Panc1 (cell line): ENCODE measurements at regions not wholly inside any gene's neighbourhood (a gene's known extent, or its start where the extent isn't known, plus 50 kb on each side); places are given as distances from the start of the nearest gene placed in this dataset.

Experiments used
- ATAC-seq: fragments of 200-7000 bp; cut with Tn5 transposase; 2 replicates; pipeline ENCODE4 v1.9.1; 2020; ENCODE audit warnings: mild to moderate bottlenecking, moderate library complexity
- BruUV-seq: library from RNA; stranded (reverse); fragments of 400-500 nt; replicated peaks from 2 replicates; lab custom pipeline; 2021; lab: Mats Ljungman, UMichigan
- CTCF ChIA-PET: fragments of 300-600 bp; sonication (Branson Sonifier 250); formaldehyde crosslinking; loops from one replicate; lab custom pipeline; 2022; ENCODE audit warnings: antibody characterized with exemption; lab: Charles Lee
- POLR2A ChIA-PET: fragments of 300-600 bp; sonication (Branson Sonifier 250); formaldehyde crosslinking; loops from one replicate; lab custom pipeline; 2022; ENCODE audit warnings: antibody characterized with exemption; lab: Charles Lee
- DNase-seq: peaks from one replicate; pipeline ENCODE4 v3.0.0-alpha.2; 2010; ENCODE audit warnings: low read depth, low spot score
- H3K27ac ChIP-seq: 2 replicates; pipeline ENCODE4 v1.5.1; 2011; ENCODE audit warnings: mild to moderate bottlenecking, low read length, inconsistent platforms
- H3K27me3 ChIP-seq: fragments of 200-500 bp; sonication (Bioruptor generic); 2 replicates; pipeline ENCODE4 v1.6.0; 2014; ENCODE audit warnings: low read length, inconsistent platforms; ENCODE audit not compliant: control insufficient read depth, insufficient read depth
- H3K36me3 ChIP-seq: fragments of 200-500 bp; sonication (Bioruptor generic); 2 replicates; pipeline ENCODE4 v1.5.1; 2014; ENCODE audit warnings: inconsistent platforms, mild to moderate bottlenecking, low read length, moderate library complexity; ENCODE audit not compliant: control insufficient read depth, insufficient read depth
- H3K4me1 ChIP-seq: 2 replicates; pipeline ENCODE4 v1.5.1; 2011; ENCODE audit warnings: inconsistent platforms, mild to moderate bottlenecking, low read length, moderate library complexity; ENCODE audit not compliant: control insufficient read depth, insufficient read depth
- H3K4me3 ChIP-seq, 2 experiments: 2 replicates each; pipeline ENCODE4 v1.5.1; 2011 to 2012; ENCODE audit warnings: low read depth in 2 of 2, low read length in 2 of 2, mild to moderate bottlenecking in 2 of 2, inconsistent platforms in 1 of 2, moderate library complexity in 1 of 2
- H3K9me3 ChIP-seq: fragments of 200-500 bp; sonication (Bioruptor generic); 2 replicates; pipeline ENCODE4 v1.5.1; 2014; ENCODE audit warnings: low read depth, mild to moderate bottlenecking, inconsistent platforms, low read length, moderate library complexity; ENCODE audit not compliant: control insufficient read depth, insufficient read depth
- CTCF ChIP-seq: fragments of 450-650 bp; IDR thresholded peaks from 2 replicates; pipeline ENCODE4 v1.5.1; 2017; ENCODE audit warnings: mild to moderate bottlenecking
- POLR2AphosphoS5 ChIP-seq: IDR thresholded peaks from 2 replicates; pipeline ENCODE4 v1.6.1; 2012; ENCODE audit warnings: mild to moderate bottlenecking, low read depth, low read length, moderate library complexity
- REST ChIP-seq, 2 experiments: IDR thresholded peaks; 2 replicates each; pipeline ENCODE4 v1.6.1; 2011 to 2012; ENCODE audit warnings: low read depth in 2 of 2, control low read depth in 1 of 2, low read length in 1 of 2, mild to moderate bottlenecking in 1 of 2, moderate library complexity in 1 of 2; ENCODE audit not compliant: insufficient read depth in 1 of 2
- SIN3A ChIP-seq: IDR thresholded peaks from 2 replicates; pipeline ENCODE4 v1.6.1; 2012; ENCODE audit warnings: low read depth, mild to moderate bottlenecking, low read length, moderate library complexity, borderline replicate concordance; ENCODE audit not compliant: insufficient read depth
- TCF7L2 ChIP-seq: IDR thresholded peaks from 2 replicates; pipeline ENCODE4 v1.6.1; 2011; ENCODE audit warnings: mild to moderate bottlenecking, low read depth, low read length, inconsistent platforms
- in situ Hi-C: cut with HindIII; loops from 2 replicates; pipeline ENCODE4 v1.10.0; 2016; ENCODE audit warnings: low sequenced_read_pairs, low pct_unique_long_range_greater_than_20kb
- intact Hi-C: fragments of 100-400 bp; cut with micrococcal nuclease; formaldehyde crosslinking; loops from one replicate; pipeline ENCODE4 v1.10.0; 2022; ENCODE audit not compliant: unreplicated experiment

GRCh38 chr6:148169706-148170105 is 172.9 kb upstream of the SASH1 start:
- in situ Hi-C loops = no loop called here
- ChIA-PET CTCF (no interaction called here), POLR2A (interaction anchor here (0.6 kb wide), 1 partner anchor 503 kb away, joined by 6 read pairs; no protein-coding TSS in a partner anchor)
- TF ChIP-seq POLR2AphosphoS5 (no peak), CTCF (no peak), TCF7L2 (no peak), REST (IDR thresholded peaks at IDR 0.05; ENCODE audit: insufficient read depth in 1 of 2, low read depth in 2 of 2, low read length in 1 of 2) (no peak), SIN3A (no peak)
- H3K27ac ChIP-seq = no peak overlapping the region
- no TSS peak for BruUV-seq
- no peaks in the 10 kb centered on the region for H3K27me3 ChIP-seq
- ATAC-seq (no peak), DNase-seq (no peak)
- intact Hi-C loops = loop anchor here (2.0 to 10.0 kb wide), 3 partner anchors 663 to 1312 kb away; no protein-coding TSS in a partner anchor
- H3K4me1 ChIP-seq = no peaks in the 10 kb centered on the region
- H3K4me3 ChIP-seq = no peak overlapping the region
- H3K36me3 ChIP-seq = no peaks in the 10 kb centered on the region
- H3K9me3 ChIP-seq = no peaks in the 10 kb centered on the region

- no peak for ATAC-seq
- Histone ChIP-seq H3K27me3 (no peaks in the 10 kb centered on the region), H3K36me3 (no peaks in the 10 kb centered on the region), H3K4me1 (no peaks in the 10 kb centered on the region), H3K9me3 (no peaks in the 10 kb centered on the region), H3K27ac (no peak overlapping the region), H3K4me3 (no peak overlapping the region)
- no peak for TF ChIP-seq REST (IDR thresholded peaks at IDR 0.05; ENCODE audit: insufficient read depth in 1 of 2, low read depth in 2 of 2, low read length in 1 of 2)
- no peak for TF ChIP-seq POLR2AphosphoS5
- TF ChIP-seq TCF7L2 = no peak
- no peak for TF ChIP-seq CTCF
- no peak for TF ChIP-seq SIN3A
- intact Hi-C loops = no loop called here
- POLR2A ChIA-PET = interaction anchor here (0.6 kb wide), 1 partner anchor 504 kb away, joined by 6 read pairs; no protein-coding TSS in a partner anchor
- BruUV-seq = no TSS peak
- CTCF ChIA-PET = interaction anchor here (0.5 kb wide), 1 partner anchor 300 kb away, joined by 4 read pairs; no protein-coding TSS in a partner anchor
- DNase-seq = no peak
- in situ Hi-C loops = no loop called here
Observed at GRCh38 chr6:148170286-148170685, 172.4 kb upstream of the SASH1 start.
